Upper lobe of left lung (tissue), 4 donors: ENCODE measurements at regions not wholly inside any gene's neighbourhood (a gene's known extent, or its start where the extent isn't known, plus 50 kb on each side); places are given as distances from the start of the nearest gene placed in this dataset.

Experiments used
- CTCF ChIP-seq, 6 experiments: fragments of 450-650 bp in 4 of 6; fragments of 200-600 bp in 2 of 6; sonication (generic) in 2 of 6; IDR thresholded peaks; one replicate each; pipeline ENCODE4 v1.5.1; 2016 to 2019; ENCODE audit warnings: antibody characterized with exemption in 6 of 6
- EP300 ChIP-seq, 4 donors: sonication (generic); formaldehyde crosslinking; IDR thresholded peaks; one replicate each; pipeline ENCODE4 v1.5.1; 2017; ENCODE audit warnings: antibody characterized with exemption in 4 of 4, control low read depth in 2 of 4
- POLR2A ChIP-seq, 4 donors: fragments of 450-650 bp; IDR thresholded peaks; one replicate each; pipeline ENCODE4 v1.5.1; 2016 to 2017; ENCODE audit warnings: antibody characterized with exemption in 4 of 4, mild to moderate bottlenecking in 2 of 4

- TF ChIP-seq CTCF (IDR thresholded peaks at IDR 0.05) (peak in 5 of 6 experiments; percentile 29 to 56 (median 53)), POLR2A (IDR thresholded peaks at IDR 0.05) (no peak), EP300 (IDR thresholded peaks at IDR 0.05) (no peak)
Measured at GRCh38 chr6:105733556-105734162, 330.8 kb upstream of the PREP start.
